ENCODE measurements at regions not wholly inside any gene's neighbourhood (a gene's known extent, or its start where the extent isn't known, plus 50 kb on each side); places are given as distances from the start of the nearest gene placed in this dataset.

GRCh38 chr21:14762734-14763694 is 216.9 kb upstream of the SAMSN1 start:
- Histone ChIP-seq H3K4me3 (ENCODE audit: low read length) (no peak overlapping the region), H3K36me3 (ENCODE audit: insufficient read depth, low read depth, low read length) (no peaks in the 10 kb centered on the region), H3K27ac (ENCODE audit: low read length) (no peak overlapping the region), H3K9ac (ENCODE audit: low read depth, low read length) (no peak overlapping the region), H3K27me3 (ENCODE audit: insufficient read depth, low read length) (no peaks in the 10 kb centered on the region), H3K9me3 (ENCODE audit: insufficient read depth, low read depth, low read length) (no peaks in the 10 kb centered on the region), H3K4me1 (ENCODE audit: insufficient read depth, low read length) (no peaks in the 10 kb centered on the region)

GRCh38 chr21:14762327-14762726 is 216.2 kb upstream of the SAMSN1 start:
- H3K27me3 ChIP-seq (ENCODE audit: insufficient read depth, low read length) = no peaks in the 10 kb centered on the region
- no peaks in the 10 kb centered on the region for H3K4me1 ChIP-seq (ENCODE audit: insufficient read depth, low read length)
- no peak overlapping the region for H3K4me3 ChIP-seq (ENCODE audit: low read length)
- H3K9ac ChIP-seq (ENCODE audit: low read depth, low read length) = no peak overlapping the region
- H3K27ac ChIP-seq (ENCODE audit: low read length) = no peak overlapping the region
- H3K36me3 ChIP-seq (ENCODE audit: insufficient read depth, low read depth, low read length) = no peaks in the 10 kb centered on the region
- H3K9me3 ChIP-seq (ENCODE audit: insufficient read depth, low read depth, low read length) = no peaks in the 10 kb centered on the region

DNA sequence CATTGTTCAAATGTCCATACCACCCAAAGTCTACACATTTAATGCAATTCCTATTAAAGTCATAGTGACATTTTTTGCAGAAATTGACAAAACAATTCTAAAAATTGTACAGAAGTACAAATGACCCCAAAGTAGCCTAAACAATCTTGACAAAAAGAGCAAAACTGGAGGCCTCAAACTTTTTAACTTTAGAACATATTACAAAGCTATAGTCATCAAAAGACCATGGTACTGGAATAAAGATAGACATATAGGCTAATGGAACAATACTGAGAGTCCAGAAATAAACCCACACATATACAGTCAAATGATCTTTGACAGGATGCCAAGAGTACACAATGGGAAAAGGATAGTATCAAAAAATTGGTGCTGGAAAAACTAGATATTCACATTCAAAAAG is 213.2 kb upstream of the SAMSN1 start:
- Histone ChIP-seq H3K4me1 (ENCODE audit: insufficient read depth, low read length) (no peaks in the 10 kb centered on the region), H3K27ac (ENCODE audit: low read length) (no peak overlapping the region), H3K9ac (ENCODE audit: low read depth, low read length) (no peak overlapping the region), H3K4me3 (ENCODE audit: low read length) (no peak overlapping the region), H3K9me3 (ENCODE audit: insufficient read depth, low read depth, low read length) (no peaks in the 10 kb centered on the region), H3K27me3 (ENCODE audit: insufficient read depth, low read length) (no peaks in the 10 kb centered on the region), H3K36me3 (ENCODE audit: insufficient read depth, low read depth, low read length) (no peaks in the 10 kb centered on the region)

DNA sequence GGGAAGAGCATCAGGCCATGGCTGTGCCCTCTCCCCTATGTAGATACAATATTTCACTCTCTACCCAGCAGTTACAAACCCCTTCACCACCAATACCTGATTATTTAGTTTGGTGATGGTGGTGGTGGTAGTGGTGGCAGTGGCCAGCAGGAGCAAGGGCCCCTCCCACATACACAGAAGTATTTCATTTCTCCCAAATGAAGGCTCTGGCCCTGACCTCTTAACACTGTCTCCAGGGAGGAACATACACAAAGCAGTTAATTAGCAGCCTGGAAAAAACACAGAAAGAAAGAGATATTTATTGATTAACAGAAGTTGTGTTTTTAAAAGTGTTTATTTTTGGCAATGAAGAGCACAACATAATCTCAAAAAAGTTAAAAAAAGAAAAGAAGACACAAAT is 212.7 kb upstream of the SAMSN1 start:
- Histone ChIP-seq H3K4me3 (ENCODE audit: low read length) (no peak overlapping the region), H3K36me3 (ENCODE audit: insufficient read depth, low read depth, low read length) (no peaks in the 10 kb centered on the region)

DNA sequence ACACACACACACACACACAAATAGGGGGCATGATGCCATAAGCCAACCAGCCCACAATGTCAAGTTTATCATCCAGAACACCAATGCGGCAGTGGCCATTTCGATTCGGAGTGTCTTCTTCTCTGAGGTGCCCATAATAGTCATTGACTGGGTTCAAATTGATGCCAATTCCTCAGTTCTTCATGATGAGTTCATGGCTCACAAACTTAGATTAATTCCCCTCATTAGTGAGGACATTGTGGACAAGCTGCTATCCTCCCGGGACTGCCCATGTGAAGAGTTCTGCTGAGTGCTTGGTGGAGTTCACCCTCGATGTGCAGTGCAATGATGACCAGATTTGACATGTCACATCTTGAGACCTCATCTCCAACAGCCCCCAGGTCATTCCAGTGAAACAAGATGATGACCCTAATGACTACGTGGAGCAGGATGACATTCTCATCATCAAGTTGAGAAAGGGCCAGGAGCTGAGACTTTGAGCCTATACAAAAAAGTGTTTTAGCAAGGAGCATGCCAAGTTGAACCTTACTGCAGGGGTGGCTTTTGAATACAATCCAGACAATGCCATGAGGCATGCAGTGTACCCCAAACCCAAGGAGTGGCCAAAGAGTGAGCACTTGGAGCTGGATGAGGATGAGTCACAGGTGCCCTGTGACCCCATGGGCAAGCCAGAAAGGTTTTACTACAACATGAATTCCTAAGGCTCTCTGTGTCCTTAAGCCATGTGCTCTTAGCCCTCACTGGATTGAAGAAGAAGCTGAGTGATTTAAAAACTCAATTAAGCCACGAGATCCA is 211.6 kb upstream of the SAMSN1 start:
- Histone ChIP-seq H3K27ac (ENCODE audit: low read length) (no peak overlapping the region), H3K4me3 (ENCODE audit: low read length) (no peak overlapping the region), H3K27me3 (ENCODE audit: insufficient read depth, low read length) (no peaks in the 10 kb centered on the region), H3K36me3 (ENCODE audit: insufficient read depth, low read depth, low read length) (no peaks in the 10 kb centered on the region), H3K9me3 (ENCODE audit: insufficient read depth, low read depth, low read length) (no peaks in the 10 kb centered on the region), H3K9ac (ENCODE audit: low read depth, low read length) (no peak overlapping the region), H3K4me1 (ENCODE audit: insufficient read depth, low read length) (no peaks in the 10 kb centered on the region)

More for the DNA sequence above, 212.7 kb upstream of the SAMSN1 start:
- Histone ChIP-seq H3K9me3 (ENCODE audit: insufficient read depth, low read depth, low read length) (no peaks in the 10 kb centered on the region), H3K27ac (ENCODE audit: low read length) (no peak overlapping the region), H3K9ac (ENCODE audit: low read depth, low read length) (no peak overlapping the region), H3K4me1 (ENCODE audit: insufficient read depth, low read length) (no peaks in the 10 kb centered on the region), H3K27me3 (ENCODE audit: insufficient read depth, low read length) (no peaks in the 10 kb centered on the region)

DNA sequence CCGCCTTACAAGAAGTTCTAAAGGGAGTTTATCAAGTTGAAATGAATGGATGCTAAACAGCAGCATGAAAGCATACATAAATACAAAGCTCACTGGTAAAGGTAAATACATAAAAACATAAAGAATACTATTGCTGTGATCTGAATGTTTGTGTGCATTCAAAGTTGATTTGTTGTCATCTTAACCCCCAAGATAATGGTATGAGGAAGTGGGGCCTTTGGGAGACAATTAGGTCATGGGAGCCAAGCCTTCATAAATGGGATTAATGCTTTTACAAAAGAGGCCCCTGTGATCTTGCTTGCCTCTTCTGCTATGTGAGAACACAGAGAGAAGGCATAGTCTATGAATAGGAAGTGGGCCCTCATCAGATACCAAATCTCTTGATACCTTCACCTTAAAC is 209.0 kb upstream of the SAMSN1 start:
- no peak overlapping the region for H3K4me3 ChIP-seq (ENCODE audit: low read length)

DNA sequence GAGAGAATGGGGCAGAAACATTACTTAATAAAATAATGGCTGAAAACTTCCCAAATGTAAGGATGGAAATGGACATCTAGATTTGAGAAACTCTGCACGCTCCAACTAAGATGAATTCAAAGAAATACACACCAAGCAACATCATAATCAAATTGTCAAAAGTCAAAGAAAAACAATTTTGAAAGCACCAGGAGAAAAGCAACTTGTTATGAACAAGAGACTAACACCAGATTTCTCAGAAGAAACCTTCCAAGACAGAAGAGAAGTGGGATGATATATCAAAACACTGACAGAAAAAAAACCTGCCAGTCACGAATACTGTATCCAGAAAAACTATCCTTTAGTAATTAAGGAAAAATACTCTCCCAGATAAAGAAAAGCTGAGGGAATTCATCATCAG is 208.6 kb upstream of the SAMSN1 start:
- Histone ChIP-seq H3K36me3 (ENCODE audit: insufficient read depth, low read depth, low read length) (no peaks in the 10 kb centered on the region), H3K27me3 (ENCODE audit: insufficient read depth, low read length) (no peaks in the 10 kb centered on the region), H3K9me3 (ENCODE audit: insufficient read depth, low read depth, low read length) (no peaks in the 10 kb centered on the region), H3K4me1 (ENCODE audit: insufficient read depth, low read length) (no peaks in the 10 kb centered on the region), H3K9ac (ENCODE audit: low read depth, low read length) (no peak overlapping the region), H3K27ac (ENCODE audit: low read length) (no peak overlapping the region), H3K4me3 (ENCODE audit: low read length) (no peak overlapping the region)

More for the DNA sequence above, 209.0 kb upstream of the SAMSN1 start:
- Histone ChIP-seq H3K27ac (ENCODE audit: low read length) (no peak overlapping the region), H3K9me3 (ENCODE audit: insufficient read depth, low read depth, low read length) (no peaks in the 10 kb centered on the region), H3K36me3 (ENCODE audit: insufficient read depth, low read depth, low read length) (no peaks in the 10 kb centered on the region), H3K4me1 (ENCODE audit: insufficient read depth, low read length) (no peaks in the 10 kb centered on the region), H3K9ac (ENCODE audit: low read depth, low read length) (no peak overlapping the region), H3K27me3 (ENCODE audit: insufficient read depth, low read length) (no peaks in the 10 kb centered on the region)

- Histone ChIP-seq H3K4me3 (ENCODE audit: low read length) (no peak overlapping the region), H3K27ac (ENCODE audit: low read length) (no peak overlapping the region), H3K36me3 (ENCODE audit: insufficient read depth, low read depth, low read length) (no peaks in the 10 kb centered on the region), H3K9ac (ENCODE audit: low read depth, low read length) (no peak overlapping the region), H3K9me3 (ENCODE audit: insufficient read depth, low read depth, low read length) (no peaks in the 10 kb centered on the region), H3K27me3 (ENCODE audit: insufficient read depth, low read length) (no peaks in the 10 kb centered on the region), H3K4me1 (ENCODE audit: insufficient read depth, low read length) (no peaks in the 10 kb centered on the region)
Observed at GRCh38 chr21:14754259-14754604, 208.1 kb upstream of the SAMSN1 start.

DNA sequence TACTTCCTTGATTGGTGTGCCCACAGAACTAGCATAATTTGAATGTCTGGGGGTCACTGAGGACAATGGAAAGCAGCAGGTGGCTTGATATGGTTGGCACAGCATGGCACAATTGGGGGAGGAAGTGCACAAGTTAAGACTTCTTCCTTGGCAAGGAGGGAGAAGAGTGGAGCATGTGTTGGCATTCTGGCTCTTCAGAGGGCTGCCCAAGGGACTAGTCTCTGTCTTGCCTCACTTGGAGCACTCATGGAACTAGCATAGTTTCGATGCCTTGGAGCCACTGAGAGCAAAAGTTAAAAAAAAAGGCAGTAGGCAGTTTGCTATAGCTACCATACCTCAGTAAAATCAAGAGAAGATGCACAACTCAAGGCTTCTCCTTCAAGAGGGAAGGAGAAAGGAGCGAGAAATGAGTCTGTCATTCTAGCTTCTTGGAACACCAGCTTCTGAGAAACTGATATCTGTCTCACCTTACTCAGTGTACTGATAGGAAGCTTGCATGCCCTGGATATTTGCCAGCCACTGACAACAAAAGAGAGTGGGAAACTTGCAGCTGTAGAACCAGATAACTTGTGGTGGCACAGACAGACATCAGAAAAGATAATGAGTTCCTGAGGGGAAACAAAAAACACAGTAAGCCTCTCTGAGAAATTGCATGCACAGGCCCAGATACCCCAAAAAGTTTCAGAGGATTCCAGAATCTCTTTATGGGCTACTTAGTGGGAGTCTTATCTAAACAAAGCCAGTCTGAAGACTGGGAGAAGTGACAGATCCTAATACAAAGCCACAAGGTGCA is 207.5 kb upstream of the SAMSN1 start:
- Histone ChIP-seq H3K27me3 (ENCODE audit: insufficient read depth, low read length) (no peaks in the 10 kb centered on the region), H3K27ac (ENCODE audit: low read length) (no peak overlapping the region), H3K9ac (ENCODE audit: low read depth, low read length) (no peak overlapping the region), H3K4me1 (ENCODE audit: insufficient read depth, low read length) (no peaks in the 10 kb centered on the region), H3K4me3 (ENCODE audit: low read length) (no peak overlapping the region), H3K36me3 (ENCODE audit: insufficient read depth, low read depth, low read length) (no peaks in the 10 kb centered on the region), H3K9me3 (ENCODE audit: insufficient read depth, low read depth, low read length) (no peaks in the 10 kb centered on the region)

- Histone ChIP-seq H3K4me1 (ENCODE audit: insufficient read depth, low read length) (no peaks in the 10 kb centered on the region), H3K4me3 (ENCODE audit: low read length) (no peak overlapping the region), H3K27ac (ENCODE audit: low read length) (no peak overlapping the region)
Observed at GRCh38 chr21:14753069-14753465, 207.0 kb upstream of the SAMSN1 start.

DNA sequence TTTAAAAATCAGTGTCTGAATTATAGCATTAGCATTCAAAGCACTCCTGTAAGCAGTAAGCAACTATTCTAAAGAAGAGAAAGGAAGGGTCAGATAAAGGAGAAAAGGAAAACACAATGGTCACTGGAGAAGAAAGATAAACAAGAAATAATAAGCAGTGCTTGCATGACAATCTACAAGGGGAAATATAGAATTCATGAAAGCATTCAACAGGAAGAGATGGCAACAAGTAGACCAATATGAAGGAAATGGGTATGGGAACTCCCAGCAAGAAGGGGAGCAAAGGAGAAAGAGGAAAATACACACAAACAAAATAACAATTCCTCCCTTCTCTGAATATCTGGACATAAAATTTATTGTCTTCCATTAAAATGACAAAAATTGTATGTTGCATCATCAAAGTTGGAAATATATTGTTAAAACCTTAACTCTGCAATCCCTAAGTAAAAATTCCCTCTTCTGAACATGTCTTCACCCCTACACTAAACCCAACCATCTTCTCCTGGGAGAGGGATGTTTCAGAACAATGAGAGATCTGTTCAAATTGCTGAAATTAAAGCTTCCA is 206.3 kb upstream of the SAMSN1 start:
- no peak overlapping the region for H3K27ac ChIP-seq (ENCODE audit: low read length)
- no peaks in the 10 kb centered on the region for H3K9me3 ChIP-seq (ENCODE audit: insufficient read depth, low read depth, low read length)
- H3K27me3 ChIP-seq (ENCODE audit: insufficient read depth, low read length) = no peaks in the 10 kb centered on the region
- H3K4me3 ChIP-seq (ENCODE audit: low read length) = no peak overlapping the region
- H3K4me1 ChIP-seq (ENCODE audit: insufficient read depth, low read length) = no peaks in the 10 kb centered on the region
- H3K9ac ChIP-seq (ENCODE audit: low read depth, low read length) = no peak overlapping the region
- no peaks in the 10 kb centered on the region for H3K36me3 ChIP-seq (ENCODE audit: insufficient read depth, low read depth, low read length)

More at GRCh38 chr21:14753069-14753465, 207.0 kb upstream of the SAMSN1 start:
- Histone ChIP-seq H3K9ac (ENCODE audit: low read depth, low read length) (no peak overlapping the region), H3K36me3 (ENCODE audit: insufficient read depth, low read depth, low read length) (no peaks in the 10 kb centered on the region), H3K9me3 (ENCODE audit: insufficient read depth, low read depth, low read length) (no peaks in the 10 kb centered on the region), H3K27me3 (ENCODE audit: insufficient read depth, low read length) (no peaks in the 10 kb centered on the region)

Data from iPS-20b (cell line).